Cardiac fibroblast (primary cell): ENCODE measurements at regions not wholly inside any gene's neighbourhood (a gene's known extent, or its start where the extent isn't known, plus 50 kb on each side); places are given as distances from the start of the nearest gene placed in this dataset.

Experiments
- DNase-seq, 2 donors: peaks; one replicate each; pipeline versions ENCODE4 v3.0.0 to v3.0.0-alpha.2; 2010; ENCODE audit warnings: low read depth in 2 of 2
- H3K4me3 ChIP-seq, 2 donors: replicated peaks in 1 of 2; 1 replicate in 1 of 2; 2 replicates in 1 of 2; pipeline ENCODE4 v1.5.1; 2011; ENCODE audit warnings: low read depth in 2 of 2, low read length in 2 of 2, mild to moderate bottlenecking in 2 of 2, moderate library complexity in 1 of 2
- CTCF ChIP-seq: IDR thresholded peaks from one replicate; pipeline ENCODE4 v1.5.1; 2011; ENCODE audit warnings: low read depth, mild to moderate bottlenecking, low read length, inconsistent platforms

GRCh38 chr1:99361406-99361805, 97.1 kb downstream of the PLPPR4 start:
- TF ChIP-seq CTCF: no peak
- no peak overlapping the region for H3K4me3 ChIP-seq
- DNase-seq: no peak

DNA sequence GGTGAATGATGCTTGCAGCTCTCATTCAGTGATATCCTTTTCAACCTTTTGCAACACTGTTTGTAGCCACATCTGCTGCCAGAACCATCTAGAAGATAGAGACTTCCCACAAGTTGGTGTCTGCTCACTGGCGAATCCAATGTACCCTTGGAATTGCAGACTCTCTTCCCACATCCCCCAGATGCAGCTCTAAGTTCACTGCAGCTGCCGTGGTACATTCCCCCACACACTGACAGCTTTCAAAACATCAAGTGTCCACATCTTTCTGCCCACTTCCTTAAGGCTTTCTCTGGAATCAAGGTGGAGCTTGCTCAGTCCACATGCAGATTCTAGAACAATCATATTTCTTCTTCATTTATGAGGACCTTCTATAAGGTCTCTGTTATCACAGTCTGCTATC, 99.2 kb downstream of the PLPPR4 start:
- TF ChIP-seq CTCF: no peak
- no peak overlapping the region for H3K4me3 ChIP-seq
- no peak for DNase-seq

DNA sequence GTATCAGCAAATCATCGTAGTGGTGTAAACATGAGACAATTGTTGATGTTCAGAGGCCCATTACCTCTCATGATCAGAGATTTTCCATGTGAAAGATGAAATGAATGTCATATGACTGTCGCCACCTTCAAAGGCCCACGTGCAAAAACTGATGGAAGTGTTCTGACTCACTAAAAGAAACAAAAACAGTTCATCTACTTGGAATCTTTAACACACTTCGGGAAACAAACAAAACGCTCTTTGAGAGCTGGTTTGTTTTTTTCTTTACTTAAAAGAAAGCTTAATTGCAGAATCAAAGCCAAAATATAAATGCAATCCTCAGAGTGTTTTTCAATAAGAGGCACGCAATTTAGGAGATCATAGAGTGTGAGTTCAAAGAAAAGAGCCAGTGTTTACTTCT, 100.8 kb downstream of the PLPPR4 start:
- TF ChIP-seq CTCF: no peak
- H3K4me3 ChIP-seq: no peak overlapping the region
- DNase-seq: no peak

- no peak overlapping the region for H3K4me3 ChIP-seq
- no peak for TF ChIP-seq CTCF
- DNase-seq: no peak
These were observed 101.3 kb downstream of the PLPPR4 start for GRCh38 chr1:99365545-99365944.

DNA sequence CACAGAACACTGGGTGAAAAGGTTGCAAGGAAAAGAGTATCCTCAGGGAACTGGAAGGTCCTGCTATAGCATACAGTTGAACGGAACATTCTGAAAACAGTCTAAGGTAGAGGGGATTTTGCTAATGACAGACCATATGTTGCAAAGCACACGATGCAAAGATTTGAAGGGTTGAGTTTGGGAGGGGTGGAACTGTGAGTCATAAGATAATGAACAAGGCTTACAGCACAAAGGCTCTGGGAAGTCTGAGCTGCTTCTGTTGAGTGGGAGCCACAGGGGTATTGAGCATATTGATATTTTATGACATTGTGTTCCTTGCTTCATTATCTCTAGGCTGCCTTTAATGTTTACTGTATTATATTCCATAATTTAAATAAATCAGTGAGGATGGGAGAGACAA, 104.9 kb downstream of the PLPPR4 start:
- no peak overlapping the region for H3K4me3 ChIP-seq
- DNase-seq: no peak
- no peak for TF ChIP-seq CTCF

DNA sequence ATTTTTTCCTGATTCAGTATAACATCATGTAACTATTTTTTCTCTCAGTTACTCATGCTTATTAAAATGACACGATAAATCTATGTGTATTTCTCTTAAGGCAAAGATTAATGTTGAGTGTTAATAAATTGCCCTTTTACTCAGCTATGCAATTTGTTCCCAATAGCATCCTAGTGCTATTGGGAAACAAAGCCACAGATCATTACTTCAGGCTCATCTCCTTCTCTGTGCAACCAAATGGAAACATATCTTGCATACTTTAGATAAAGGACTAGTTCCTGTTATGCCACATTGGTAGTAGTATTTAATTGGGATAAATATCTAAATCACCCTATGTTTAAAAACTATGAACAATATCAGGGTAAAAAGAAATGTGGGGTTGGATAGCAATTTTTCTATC, 106.2 kb downstream of the PLPPR4 start:
- DNase-seq: no peak

More for the DNA sequence above, 106.2 kb downstream of the PLPPR4 start:
- no peak overlapping the region for H3K4me3 ChIP-seq
- TF ChIP-seq CTCF: no peak
